GM06990 (cell line): ENCODE measurements at regions not wholly inside any gene's neighbourhood (a gene's known extent, or its start where the extent isn't known, plus 50 kb on each side); places are given as distances from the start of the nearest gene placed in this dataset.
"Not testable (repeated sequence)": the region's sequence is repeated elsewhere in the genome, so short reads cannot be mapped to it uniquely, and the experiment has no call there.

ENCODE experiments used
- DNase-seq: peaks from one replicate; pipeline ENCODE4 v3.0.0-alpha.2; 2011; ENCODE audit not compliant: insufficient read length; ENCODE audit errors: extremely low read depth
- H3K27me3 ChIP-seq: replicated peaks from 2 replicates; pipeline ENCODE4 v1.6.0; 2011; ENCODE audit warnings: low read length; ENCODE audit not compliant: control insufficient read depth, insufficient read depth
- H3K36me3 ChIP-seq: 2 replicates; pipeline ENCODE4 v1.5.1; 2011; ENCODE audit warnings: low read length; ENCODE audit not compliant: control insufficient read depth, insufficient read depth
- H3K4me3 ChIP-seq: replicated peaks from 2 replicates; pipeline ENCODE4 v1.5.1; 2011; ENCODE audit warnings: low read depth, mild to moderate bottlenecking, control low read depth, low read length
- CTCF ChIP-seq: IDR thresholded peaks from 2 replicates; pipeline ENCODE4 v1.5.1; 2011; ENCODE audit warnings: low read length, control low read depth, mild to moderate bottlenecking, inconsistent platforms; ENCODE audit not compliant: insufficient read depth, poor library complexity, severe bottlenecking

- Histone ChIP-seq H3K27me3 (no peaks in the 10 kb centered on the region), H3K36me3 (no peaks in the 10 kb centered on the region), H3K4me3 (no peak overlapping the region)
- DNase-seq = no peak
- no peak for TF ChIP-seq CTCF
These were observed 243.1 kb downstream of the FBXO4 start for GRCh38 chr5:42168091-42168670.

GRCh38 chr5:42176118-42176517, 247.1 kb upstream of the GHR start:
- H3K27me3 ChIP-seq, H3K36me3 ChIP-seq, H3K4me3 ChIP-seq, DNase-seq: not testable (repeated sequence)

DNA sequence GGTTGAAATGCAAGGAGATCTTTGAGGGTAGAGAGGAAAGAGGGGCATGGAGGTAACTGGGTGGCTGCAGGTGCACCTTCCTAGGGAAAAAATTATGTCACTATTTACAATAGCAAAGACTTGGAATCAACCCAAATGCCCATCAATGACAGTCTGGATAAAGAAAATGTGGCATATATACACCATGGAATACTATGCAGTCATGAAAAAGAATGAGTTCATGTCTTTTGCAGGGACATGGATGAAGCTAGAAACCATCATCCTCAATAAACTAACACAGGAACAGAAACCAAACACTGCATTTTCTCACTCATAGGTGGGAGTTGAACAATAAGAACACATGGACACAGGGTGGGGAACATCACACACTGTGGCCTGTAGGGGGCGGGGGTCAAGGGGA, 243.4 kb upstream of the GHR start:
- H3K36me3 ChIP-seq, H3K4me3 ChIP-seq, H3K27me3 ChIP-seq, DNase-seq: not testable (repeated sequence)

DNA sequence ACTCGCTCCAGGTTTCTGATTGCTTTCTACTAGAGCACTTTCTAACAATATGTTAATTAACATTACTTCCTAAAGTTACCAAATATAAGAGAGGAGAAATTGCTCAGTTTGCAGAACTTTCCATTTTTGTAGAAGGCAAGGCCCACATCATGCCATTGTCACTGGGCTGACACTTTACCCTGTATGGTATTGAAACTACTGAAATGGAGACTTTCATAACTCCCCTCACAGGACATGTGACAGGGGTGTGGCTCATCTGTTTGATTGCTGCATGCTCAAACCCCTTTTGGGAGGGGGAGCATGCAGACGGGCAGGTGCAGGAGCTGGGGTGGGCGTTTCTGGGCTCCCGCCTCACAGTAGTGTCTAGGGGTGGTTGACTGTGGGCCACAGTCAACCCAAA, 206.3 kb upstream of the GHR start:
- no peak for TF ChIP-seq CTCF
- DNase-seq = no peak
- Histone ChIP-seq H3K36me3 (no peaks in the 10 kb centered on the region), H3K27me3 (no peaks in the 10 kb centered on the region), H3K4me3 (no peak overlapping the region)

- no peak for TF ChIP-seq CTCF
- Histone ChIP-seq H3K36me3 (no peaks in the 10 kb centered on the region), H3K4me3 (no peak overlapping the region), H3K27me3 (no peaks in the 10 kb centered on the region)
- no peak for DNase-seq
These were observed 205.4 kb upstream of the GHR start for GRCh38 chr5:42217791-42218190.

DNA sequence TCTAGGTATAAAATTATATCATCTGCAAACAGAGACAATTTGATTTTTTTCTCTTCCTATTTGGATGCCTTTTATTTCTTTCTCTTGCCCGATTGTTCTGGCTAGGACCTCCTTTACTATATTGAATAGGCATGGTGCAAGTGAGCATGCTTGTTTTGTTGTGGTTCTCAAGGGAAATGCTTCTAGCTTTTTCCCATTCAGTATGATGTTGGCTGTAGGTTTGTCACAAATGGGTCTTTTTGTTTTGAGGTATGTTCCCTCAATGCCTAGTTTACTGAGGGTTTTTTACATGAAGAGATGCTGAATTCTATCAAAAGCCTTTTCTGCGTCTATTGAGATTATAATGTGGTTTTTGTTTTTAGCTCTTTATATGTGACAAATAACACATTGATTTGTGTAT, 198.2 kb upstream of the GHR start:
- Histone ChIP-seq H3K27me3 (no peaks in the 10 kb centered on the region), H3K4me3 (no peak overlapping the region), H3K36me3 (no peaks in the 10 kb centered on the region)
- TF ChIP-seq CTCF = no peak
- DNase-seq = no peak

GRCh38 chr5:42228279-42228678, 195.0 kb upstream of the GHR start:
- no peak overlapping the region for H3K4me3 ChIP-seq
- TF ChIP-seq CTCF = no peak
- DNase-seq = no peak
- no peaks in the 10 kb centered on the region for H3K36me3 ChIP-seq
- H3K27me3 ChIP-seq = no peaks in the 10 kb centered on the region
